ENCODE measurements at regions not wholly inside any gene's neighbourhood (a gene's known extent, or its start where the extent isn't known, plus 50 kb on each side); places are given as distances from the start of the nearest gene placed in this dataset.
"Not testable (repeated sequence)": the region's sequence is repeated elsewhere in the genome, so short reads cannot be mapped to it uniquely, and the experiment has no call there.

DNA sequence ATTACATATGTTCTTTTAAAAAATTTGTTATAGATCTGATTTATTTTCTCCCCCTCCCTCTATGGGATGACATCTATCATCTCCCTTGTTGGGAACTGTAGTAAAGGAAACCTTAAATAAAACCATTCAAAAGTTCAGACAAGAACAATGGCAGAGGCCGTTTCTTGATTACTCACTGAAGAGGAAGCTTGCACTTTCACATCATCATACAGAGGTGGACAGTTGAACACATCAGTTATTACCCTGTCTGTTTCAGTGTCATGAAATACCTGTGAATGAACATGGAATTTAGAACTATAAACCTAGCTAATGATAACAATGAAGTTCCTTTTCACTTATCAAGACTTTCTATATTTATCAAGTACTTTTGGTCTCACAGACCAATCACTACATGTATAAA, 63.7 kb upstream of the NEK3 start:
- TF ChIP-seq EZH2 (IDR thresholded peaks at IDR 0.05; ENCODE audit: low read length, missing control alignments), result not testable (repeated sequence)
- TF ChIP-seq, protein P1, sequence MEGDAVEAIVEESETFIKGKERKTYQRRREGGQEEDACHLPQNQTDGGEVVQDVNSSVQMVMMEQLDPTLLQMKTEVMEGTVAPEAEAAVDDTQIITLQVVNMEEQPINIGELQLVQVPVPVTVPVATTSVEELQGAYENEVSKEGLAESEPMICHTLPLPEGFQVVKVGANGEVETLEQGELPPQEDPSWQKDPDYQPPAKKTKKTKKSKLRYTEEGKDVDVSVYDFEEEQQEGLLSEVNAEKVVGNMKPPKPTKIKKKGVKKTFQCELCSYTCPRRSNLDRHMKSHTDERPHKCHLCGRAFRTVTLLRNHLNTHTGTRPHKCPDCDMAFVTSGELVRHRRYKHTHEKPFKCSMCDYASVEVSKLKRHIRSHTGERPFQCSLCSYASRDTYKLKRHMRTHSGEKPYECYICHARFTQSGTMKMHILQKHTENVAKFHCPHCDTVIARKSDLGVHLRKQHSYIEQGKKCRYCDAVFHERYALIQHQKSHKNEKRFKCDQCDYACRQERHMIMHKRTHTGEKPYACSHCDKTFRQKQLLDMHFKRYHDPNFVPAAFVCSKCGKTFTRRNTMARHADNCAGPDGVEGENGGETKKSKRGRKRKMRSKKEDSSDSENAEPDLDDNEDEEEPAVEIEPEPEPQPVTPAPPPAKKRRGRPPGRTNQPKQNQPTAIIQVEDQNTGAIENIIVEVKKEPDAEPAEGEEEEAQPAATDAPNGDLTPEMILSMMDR (conservative IDR thresholded peaks at IDR 0.05 in 1 of 2, IDR thresholded peaks at IDR 0.05 in 1 of 2; ENCODE audit: low read depth in 1 of 2, low read length in 2 of 2), result not testable (repeated sequence)

Measured in fibroblast of lung (primary cell).